ENCODE measurements at regions not wholly inside any gene's neighbourhood (a gene's known extent, or its start where the extent isn't known, plus 50 kb on each side); places are given as distances from the start of the nearest gene placed in this dataset.

DNA sequence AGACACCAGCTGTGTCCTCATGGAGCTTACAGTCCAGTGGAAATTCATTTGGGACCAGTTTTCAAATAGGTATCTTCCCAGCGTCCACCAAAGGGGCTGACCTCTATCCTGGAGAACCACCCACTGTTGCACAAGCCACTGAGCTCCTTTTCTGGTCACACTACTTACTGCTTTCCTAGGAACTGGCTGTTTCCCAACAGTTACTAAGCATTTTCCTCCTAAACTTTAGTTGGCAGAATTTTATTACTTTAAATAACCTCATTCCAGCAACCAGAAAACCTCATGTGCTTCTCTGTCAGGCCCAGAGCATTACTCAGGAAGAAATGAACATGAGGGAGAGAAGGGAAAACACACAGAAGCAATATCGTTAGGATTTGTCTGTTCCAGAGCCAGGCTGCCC is 183.1 kb downstream of the GPAM start:
- DNase-seq, result no peak

DNA sequence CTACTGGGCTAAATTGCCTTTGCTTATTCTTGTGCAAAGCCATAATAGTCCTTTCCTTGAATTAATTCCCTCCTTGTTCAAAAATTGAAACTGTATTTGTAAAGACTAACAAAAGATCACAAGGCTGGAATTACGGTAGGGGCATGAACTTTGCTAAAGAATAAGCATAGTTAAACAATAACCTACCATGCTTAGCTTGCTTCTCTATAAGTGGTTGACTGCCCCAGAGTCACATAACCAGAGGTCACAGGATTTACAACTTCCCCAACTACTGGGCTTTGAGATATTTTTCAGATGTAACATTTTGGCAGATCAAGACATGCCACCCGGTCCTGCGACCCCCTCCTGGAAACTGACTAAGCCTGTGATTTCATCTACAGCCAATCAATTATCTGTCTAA is 181.4 kb downstream of the GPAM start:
- DNase-seq, result no peak

DNA sequence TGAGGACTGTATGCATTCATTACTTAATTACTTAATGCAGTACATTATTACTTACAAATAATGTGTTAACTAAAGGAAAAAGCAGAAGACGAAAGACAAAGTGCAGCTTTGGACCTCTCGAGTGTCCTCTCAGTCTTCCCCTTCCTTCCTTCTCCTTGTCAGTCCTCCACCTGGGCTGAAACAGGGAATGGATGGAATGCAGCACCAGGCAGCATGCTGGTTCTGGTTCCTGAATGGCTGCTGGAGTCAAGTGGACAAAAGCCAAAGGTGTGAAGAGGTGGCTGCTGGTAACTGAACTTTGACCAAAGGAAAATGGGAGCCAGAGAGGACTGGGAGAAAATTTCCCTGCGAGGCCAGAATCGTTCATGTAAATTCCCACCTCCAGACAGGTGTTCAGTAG is 179.5 kb downstream of the GPAM start:
- DNase-seq, result no peak

DNA sequence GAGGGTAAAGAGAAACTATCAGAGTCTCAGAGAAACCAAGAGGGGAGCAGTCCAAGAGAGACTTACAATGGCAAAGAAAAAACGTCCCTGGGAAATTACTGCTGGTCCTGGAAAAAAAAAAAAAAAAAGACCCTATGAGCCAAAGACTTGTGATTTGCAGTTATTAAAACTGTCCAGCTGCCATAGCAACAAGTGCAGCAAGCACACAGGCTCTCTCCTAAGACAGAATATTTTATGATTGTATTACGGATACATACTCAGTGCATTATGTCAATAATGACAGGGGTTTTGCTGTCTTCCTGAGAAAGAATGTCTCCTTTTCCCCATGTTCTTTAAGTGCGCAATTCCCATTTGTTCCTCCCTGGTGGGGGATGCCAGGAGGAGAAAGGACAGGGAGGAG is 178.5 kb downstream of the GPAM start:
- DNase-seq, result no peak

DNA sequence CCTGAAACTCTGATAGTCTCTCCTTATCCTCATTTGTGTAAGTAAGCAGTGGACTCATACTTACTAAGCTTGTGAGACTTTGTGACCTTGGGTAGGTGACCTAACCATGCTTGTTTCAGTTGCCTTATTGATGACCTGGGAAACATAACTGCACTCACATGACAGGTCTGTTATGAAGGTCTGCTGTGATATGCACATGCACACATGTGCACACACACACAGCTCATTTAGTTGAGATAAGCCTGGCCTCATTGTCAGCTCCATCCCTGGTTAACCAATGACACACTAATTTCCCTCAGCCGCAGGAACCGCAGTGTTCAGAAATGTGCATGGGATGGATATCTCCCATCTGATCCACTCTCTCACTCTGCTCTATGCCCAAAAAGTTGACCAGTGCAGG is 177.2 kb downstream of the GPAM start:
- no peak for DNase-seq

DNA sequence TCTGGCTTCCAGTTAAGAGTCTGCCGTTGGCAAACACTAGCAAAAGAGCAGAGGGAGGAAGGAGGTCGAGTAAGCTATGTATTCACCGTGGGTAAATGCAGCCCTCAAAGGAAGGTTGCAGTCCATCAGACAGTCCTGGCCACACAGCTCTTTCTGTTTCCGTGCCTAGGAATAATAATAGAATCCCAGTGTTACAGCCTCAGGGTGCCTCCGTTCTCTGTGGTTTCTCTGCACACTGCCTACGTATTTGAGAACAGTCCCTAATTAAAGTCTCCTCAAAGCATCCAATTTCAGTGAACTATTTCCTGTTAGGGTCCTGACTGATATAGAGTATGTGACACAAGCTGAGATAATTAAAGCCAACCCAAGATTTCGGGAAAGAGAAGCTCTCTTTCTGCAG is 176.7 kb downstream of the GPAM start:
- no peak for DNase-seq

DNA sequence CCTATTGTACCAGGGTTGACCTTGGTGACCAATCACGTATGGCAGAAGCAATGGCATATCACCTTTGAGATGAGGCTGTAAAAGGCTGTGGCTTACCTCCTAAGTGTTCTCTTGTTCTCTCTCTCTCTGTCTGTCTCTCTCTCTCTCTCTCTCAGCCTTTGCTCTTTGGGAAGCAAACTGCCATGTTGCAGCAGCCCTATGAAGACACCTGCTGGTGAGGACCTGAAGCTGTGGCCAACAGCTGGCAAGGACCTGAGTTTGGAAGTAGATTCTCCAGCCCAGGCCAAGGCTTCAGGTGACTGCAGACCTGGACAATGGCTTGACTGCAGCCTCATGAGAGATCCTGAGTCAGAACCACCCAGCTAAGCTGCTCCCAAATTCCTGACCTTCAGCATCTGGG is 161.4 kb downstream of the GPAM start:
- DNase-seq, result no peak

DNA sequence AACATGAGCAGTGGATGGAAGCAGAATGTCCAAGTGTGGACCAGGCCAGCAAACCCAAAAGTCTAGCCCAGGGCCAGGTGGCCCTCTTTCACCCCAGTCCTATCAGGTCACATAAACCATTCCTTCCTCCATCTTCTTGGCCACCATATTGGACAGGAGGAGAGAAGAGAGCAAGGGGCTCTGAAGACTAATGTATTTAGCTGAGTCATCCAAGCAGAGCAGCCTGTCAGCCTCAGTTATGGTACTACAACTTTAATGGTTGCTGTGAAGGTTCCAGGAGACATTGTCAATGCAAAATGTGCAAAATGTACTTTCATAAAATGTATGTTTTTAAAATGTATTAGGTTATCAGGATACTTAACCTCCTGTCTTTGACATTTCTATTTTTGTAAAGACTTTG is 159.5 kb downstream of the GPAM start:
- no peak for DNase-seq

DNA sequence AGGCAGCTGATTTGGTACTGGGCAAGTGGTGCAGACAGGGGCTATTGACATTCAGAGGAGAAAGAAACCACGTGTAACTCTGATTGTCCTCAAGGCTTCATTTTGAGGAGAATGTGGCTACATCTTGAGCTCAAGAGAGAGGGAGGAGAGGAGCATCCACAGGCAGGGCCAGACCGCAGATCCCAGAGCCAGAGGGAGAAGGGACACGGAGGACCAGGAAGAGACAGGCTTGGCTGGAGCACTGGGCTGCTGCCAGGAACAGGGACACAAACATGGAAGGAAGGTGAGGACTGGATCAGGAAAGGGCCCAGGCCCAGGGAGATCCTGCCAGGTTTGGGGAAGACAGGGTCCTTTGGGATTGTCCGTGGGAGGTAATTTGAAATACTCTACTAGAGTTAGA is 158.3 kb downstream of the GPAM start:
- no peak for DNase-seq

DNA sequence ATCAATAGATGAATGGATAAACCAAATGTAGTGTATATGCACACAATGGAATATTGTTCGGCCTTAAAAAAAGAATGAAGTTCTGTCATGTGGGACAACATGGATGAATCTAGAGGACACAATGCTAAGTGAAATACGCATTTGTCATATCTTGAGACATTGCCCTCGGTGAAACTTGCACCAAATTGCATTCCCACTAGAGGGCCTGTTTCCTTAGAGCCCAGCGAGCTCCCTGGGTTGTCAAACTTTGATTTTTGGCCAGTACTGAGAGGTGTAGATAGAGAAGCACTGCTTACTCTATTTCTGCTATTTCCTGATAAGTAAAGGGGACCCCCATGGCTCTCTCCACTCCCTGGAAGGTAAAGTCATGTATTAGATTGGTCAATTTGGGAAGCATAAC is 157.1 kb downstream of the GPAM start:
- DNase-seq, result no peak

DNA sequence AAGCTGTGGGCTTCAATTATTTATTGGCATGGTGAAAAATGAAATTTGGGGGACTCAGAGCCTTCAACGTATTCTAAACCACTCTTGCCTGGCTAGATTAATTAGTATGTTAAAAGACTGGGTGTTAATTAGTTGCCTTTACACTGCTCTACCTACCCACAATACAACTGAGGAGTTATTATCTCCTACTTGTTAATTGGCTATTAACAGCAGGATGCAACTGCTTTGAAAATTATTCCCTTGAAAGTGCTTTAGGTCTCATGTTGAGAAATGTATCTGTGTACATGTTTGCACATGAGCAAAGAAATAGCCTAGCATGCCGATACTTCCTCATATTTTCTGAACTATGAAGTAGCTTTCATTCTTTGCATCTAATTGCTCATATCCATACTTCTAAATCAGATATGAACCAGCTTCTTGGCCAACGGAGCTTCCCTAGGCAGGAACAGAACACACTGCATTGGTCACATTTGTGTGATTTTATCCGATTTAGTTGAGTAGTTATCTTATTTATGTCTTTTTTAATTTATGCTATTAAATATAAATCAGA is 155.8 kb downstream of the GPAM start:
- no peak for DNase-seq

DNA sequence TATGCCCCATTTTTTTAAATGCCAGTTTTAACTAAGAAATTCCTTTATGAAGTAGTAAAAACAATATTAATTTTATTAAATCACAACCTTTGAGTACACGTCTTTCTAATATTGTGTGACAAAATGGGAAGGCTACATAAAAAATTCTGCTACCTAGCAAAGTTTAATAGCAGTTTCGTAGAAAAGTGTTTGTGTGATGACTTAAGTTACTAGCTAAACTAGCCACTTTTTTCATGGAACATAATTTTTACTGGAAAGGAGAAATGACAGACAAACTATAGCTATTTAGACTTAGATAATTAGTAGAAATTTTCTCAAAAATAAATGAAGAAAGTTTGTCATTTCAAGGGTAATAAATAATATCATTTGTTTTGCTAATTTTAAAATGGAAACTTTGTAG is 153.1 kb downstream of the GPAM start:
- no peak for DNase-seq

DNA sequence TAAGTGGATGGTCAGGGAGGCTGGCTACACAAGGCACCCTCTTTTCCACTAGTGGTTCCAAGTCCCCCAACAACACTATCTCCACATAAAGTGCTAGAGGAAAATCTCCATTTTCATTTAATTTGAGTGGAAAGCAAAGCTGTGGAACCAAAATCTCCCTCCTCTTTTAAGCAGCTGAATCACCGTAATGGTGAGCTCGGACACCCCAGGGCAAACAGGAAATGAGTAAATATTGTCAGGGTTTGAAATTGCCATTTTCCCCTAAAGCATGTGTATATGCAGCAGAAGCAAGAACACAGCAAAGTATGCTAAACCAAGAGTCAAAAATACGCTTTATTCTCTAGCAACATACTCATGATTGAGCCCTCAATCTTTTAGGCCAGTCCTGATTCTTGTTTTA is 143.7 kb downstream of the GPAM start:
- no peak for DNase-seq

DNA sequence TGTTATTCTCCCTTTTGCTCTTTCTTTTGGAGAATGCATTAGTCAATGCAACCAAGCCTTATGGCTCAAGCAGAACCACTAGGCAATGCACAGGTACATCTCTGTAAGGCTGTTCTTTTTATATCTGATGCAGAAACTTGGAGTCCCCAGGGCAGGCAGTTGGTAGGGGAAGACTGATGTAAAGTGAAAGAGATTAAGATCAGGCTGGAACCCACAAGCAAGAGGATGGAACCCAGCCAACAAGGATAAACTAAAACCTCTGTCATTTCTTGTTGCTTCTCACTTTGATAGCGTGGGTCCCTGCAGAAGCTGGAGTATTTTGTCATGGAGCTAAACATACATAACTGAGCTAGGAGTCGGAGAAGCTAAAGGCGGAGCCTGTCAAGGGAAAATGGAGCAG is 142.9 kb downstream of the GPAM start:
- DNase-seq, result no peak

DNA sequence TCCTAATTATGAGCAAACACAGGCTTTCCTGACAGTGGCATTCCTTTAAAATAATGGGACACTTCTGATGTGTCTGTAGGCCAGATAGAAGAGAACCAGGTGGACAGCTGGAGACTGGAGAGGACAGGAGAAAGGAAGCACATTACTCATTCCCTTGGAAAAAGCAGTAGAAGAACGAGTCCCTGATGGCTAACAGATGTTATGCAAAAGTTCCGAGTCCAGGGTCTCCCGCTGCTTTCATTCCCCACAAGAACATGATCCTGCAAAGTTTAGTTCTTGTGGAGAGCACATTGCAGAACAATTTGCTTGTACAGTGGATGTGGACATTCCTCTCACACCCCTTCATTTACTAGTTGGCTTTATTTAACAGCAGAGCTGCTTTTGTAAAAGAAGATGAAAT is 137.6 kb downstream of the GPAM start:
- DNase-seq, result no peak

DNA sequence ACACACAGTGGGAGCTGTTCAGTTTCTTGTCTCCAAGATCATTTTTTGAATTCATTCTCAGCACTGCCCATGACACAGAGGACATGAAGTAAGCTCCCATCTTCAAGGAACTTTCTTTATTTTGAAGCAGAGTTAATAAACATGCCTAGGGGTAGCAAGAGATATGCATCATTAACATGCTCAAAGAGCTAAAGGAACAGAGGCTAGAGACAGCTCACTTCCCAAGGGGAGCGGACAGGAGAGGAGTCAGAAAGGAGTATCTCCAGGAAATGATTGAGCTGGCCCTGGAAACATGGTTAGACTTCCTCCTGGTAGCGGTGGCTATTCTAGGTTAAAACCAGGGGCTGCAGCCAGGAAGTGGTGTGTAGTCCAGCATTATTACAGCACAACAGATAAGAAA is 135.9 kb downstream of the GPAM start:
- DNase-seq, result no peak

DNA sequence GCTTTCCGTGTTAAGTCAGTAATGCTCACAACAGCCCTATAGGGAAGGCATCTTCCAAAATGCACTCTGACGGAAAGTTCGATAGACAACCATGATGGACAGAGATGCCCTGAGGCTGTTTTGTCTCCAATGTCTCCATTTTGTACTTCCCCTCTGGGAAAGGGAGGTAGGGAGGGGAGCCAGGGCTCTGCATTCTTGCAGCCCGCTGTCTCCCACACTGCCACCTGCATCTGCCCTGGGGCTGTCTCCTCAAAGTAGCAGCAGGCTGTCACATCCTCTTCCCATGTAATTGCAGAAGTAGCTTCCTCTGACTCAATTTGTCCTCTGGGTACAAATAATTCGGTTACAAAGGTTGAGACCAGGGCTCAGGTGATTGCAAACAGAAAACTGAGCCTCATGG is 131.4 kb downstream of the GPAM start:
- no peak for DNase-seq

DNA sequence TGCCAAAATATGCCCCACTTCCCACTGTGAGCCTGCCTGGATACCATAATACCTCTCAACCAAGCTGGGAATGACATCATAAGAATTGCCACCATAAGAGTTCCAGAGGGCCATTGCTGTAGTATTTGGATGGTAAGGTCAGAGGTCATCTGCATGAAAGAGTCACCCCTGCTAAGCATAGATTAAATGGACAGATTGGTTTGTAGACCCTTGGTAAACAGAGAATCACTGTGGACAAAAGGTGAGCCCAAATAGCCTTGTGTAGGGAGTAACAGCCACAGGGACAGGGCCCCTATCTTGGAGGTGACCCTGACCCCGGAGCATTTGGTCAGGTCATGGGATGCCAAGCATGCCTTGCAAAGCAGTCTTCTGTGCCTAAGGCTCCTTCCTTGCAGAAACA is 129.7 kb downstream of the GPAM start:
- no peak for DNase-seq

DNA sequence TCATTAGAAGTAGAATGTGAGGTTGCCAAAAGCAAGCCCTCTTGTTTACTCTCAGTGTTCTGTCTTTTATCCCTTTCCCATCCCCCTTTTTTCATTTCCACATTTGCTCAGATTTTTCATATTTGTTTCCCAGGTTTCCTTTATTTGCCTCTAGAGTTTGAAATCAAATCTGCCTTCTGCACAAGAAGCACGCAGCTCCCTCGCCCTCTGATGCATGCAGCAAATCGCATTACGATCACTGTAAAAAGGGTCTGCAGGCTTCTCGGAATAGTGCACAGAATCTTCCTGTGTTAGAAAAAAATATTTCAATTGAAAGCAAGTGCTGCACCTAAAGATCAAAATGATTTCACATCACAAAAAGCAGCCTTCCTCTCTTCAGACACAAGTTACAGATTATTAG is 129.0 kb downstream of the GPAM start:
- no peak for DNase-seq

DNA sequence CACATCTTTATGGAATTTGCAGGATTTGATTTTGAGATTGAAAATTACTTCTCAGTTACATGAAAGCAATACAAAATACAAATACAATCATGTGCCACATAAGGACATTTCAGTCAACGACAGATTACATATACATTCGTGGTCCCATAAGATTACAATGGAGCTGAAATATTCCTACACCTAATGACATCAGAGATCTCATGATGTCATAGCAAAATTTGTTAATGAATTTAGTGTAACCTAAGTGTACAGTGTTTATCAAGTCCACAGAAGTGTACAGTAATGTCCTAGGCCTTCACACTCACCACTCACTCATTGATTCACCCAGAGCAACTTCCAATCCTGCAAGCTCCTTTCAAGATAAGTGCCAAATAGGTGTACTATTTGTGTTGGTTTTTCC is 126.5 kb downstream of the GPAM start:
- DNase-seq, result no peak

DNA sequence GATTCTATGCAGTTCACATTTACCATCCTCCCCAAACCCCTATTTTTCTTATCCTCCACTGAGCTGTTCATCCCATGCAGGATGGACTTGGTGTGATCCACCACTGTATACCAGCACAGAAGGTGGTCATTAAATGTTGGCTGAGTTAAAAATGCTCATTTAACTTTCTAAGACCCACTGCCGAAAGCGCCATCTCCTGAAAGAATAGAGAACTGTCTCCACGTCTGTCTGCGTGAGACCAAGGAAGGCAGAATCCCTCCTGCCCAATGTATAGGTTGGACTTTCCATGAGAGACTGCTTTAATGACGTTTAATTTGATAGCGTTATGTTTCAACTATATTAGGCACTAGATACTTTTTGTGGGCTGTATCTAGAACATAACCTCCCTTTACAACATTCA is 124.3 kb downstream of the GPAM start:
- no peak for DNase-seq

DNA sequence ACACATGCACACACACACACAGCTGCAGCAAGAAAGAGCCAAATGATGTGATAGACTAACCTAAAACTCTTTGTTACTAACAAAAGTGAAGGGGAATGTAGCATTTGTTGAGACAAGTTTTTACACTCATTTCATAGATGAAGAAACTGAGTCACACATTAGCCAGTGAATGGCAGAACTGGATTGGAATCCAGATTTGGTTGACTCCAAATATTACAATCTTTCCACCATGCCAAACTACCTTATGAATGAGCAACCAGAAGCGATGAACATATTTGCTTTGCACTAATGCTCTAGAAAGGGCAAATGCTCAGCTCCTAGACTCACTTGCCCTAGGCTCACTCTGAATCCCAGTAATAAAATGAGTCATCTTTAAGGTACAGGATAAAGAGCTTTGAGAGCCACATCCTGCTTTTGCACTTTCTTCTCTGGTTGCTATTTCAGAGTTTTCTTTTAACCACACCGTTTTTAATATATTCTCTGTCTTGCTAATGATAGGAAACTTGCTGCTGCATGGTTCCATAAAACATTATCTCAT is 111.9 kb downstream of the GPAM start:
- DNase-seq, result no peak

DNA sequence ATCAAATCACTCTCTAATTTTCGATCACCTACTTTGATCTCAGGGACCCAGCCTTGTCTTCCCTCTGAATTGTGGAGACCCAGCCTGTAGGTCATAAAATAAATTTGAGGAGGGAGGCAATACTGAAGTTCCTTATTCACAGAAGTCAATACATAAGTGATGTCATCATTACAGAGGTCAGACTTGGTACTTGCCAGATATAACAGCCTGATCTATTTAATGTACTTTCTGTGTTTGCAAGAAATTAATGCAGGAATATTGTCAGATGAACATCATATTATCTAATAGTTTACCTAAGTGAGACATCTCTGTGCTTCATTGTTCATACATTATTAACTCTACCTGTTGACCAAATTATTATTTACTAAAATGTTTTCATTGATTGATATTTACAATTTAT is 105.6 kb downstream of the GPAM start:
- no peak for DNase-seq

DNA sequence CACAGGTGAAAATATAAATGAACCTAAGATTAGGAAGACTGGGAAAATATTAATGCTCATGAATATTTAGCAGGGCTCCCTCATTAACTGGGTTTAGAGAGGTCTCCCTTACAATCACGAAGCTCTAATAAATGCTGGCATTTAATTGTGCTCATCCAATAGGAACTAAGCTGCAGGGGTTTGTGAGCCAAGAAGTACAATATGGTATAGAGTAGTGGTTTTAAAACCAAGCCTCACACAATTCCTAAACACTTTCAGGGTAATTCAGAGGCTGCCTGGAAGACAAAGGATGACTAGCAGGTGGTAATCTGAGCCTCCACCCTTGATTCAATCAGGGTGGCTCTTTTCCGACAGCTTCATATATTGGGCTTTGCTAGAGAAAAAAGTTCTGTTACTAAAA is 103.3 kb downstream of the GPAM start:
- no peak for DNase-seq

DNA sequence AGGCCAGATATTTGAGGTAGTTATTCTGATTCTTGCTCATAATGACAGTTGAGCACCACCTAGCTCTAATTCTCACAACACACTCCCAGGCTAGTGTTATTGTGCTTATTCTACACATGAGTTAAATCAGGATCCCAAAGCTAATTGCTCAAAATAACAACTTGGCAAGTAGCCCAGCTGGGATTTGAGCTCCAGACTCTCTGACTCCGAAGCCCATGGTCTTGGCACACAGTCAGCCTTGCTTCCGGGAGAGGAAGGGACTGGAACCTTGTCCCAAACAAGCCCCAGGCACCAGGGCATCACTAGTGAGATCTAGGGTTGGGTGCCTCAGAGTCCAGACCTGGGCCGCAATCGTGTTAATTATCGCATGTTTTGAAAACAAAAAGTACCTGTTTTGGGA is 101.4 kb downstream of the GPAM start:
- DNase-seq, result no peak

DNA sequence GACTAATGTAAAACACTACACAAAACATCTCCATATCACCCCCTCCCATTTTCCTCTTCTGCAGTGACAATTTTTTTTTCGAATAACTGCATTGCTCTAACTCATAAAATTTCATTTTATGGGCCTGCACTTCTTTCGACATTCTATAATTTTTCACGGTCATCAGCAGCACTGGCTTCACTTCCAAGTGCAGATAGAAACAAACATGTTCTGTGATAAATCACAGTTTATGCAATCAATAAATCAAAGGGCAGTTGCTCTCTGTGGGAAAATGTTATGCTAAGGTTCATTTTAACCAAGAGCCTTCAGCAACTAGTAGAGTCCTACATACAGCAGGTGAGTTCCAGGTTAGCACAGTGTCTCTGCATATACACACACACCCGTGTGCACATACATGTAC is 100.1 kb downstream of the GPAM start:
- DNase-seq, result no peak
